SK-N-MC (cell line): ENCODE measurements at regions not wholly inside any gene's neighbourhood (a gene's known extent, or its start where the extent isn't known, plus 50 kb on each side); places are given as distances from the start of the nearest gene placed in this dataset.
"Not testable (repeated sequence)": the region's sequence is repeated elsewhere in the genome, so short reads cannot be mapped to it uniquely, and the experiment has no call there.

Experiments used
- DNase-seq: peaks from one replicate; pipeline ENCODE4 v3.0.0-alpha.2; 2011; ENCODE audit warnings: low read depth, low spot score
- H3K27ac ChIP-seq: fragments of 200-600 bp; sonication (generic); 2 replicates; pipeline ENCODE4 v1.5.1; 2016; ENCODE audit warnings: mixed run types
- H3K36me3 ChIP-seq: fragments of 200-600 bp; sonication (generic); 2 replicates; pipeline ENCODE4 v1.6.1; 2017; ENCODE audit warnings: antibody characterized with exemption, low read length, mixed read lengths; ENCODE audit not compliant: insufficient read depth
- H3K4me3 ChIP-seq: fragments of 200-600 bp; sonication (generic); 2 replicates; pipeline ENCODE4 v1.5.1; 2016
- H3K9ac ChIP-seq: fragments of 200-600 bp; sonication (generic); 2 replicates; pipeline ENCODE4 v1.8.0; 2017; ENCODE audit warnings: mixed run types, mixed read lengths; ENCODE audit not compliant: insufficient read length
- H3K9me3 ChIP-seq: fragments of 200-600 bp; sonication (generic); 2 replicates; pipeline ENCODE4 v1.6.1; 2017; ENCODE audit warnings: low read depth, mild to moderate bottlenecking, antibody characterized with exemption, low read length, moderate library complexity, mixed read lengths
- EZH2 ChIP-seq: fragments of 200-600 bp; sonication (generic); IDR thresholded peaks from one replicate; pipeline ENCODE4 v1.6.1; 2017; ENCODE audit warnings: antibody characterized with exemption
- FOXP2 ChIP-seq: optimal IDR thresholded peaks from 2 replicates; pipeline ENCODE3; 2011; ENCODE audit warnings: mild to moderate bottlenecking, moderate library complexity; ENCODE audit not compliant: insufficient read depth; ENCODE audit errors: extremely low read length, control extremely low read depth
- POLR2AphosphoS5 ChIP-seq: IDR thresholded peaks from 2 replicates; pipeline ENCODE4 v1.6.1; 2012; ENCODE audit warnings: mild to moderate bottlenecking, low read depth, low read length, borderline replicate concordance

- Histone ChIP-seq H3K36me3 (no peaks in the 10 kb centered on the region), H3K9me3 (no peaks in the 10 kb centered on the region), H3K27ac (no peak overlapping the region), H3K9ac (no peak overlapping the region), H3K4me3 (no peak overlapping the region)
- no peak for DNase-seq
- TF ChIP-seq POLR2AphosphoS5 (no peak), FOXP2 (no peak), EZH2 (no peak)
These were observed 294.3 kb upstream of the KIAA1217 start for GRCh38 chr10:23914641-23915040.

GRCh38 chr10:23917251-23917840, 291.6 kb upstream of the KIAA1217 start:
- Histone ChIP-seq H3K9ac (no peak overlapping the region), H3K27ac (no peak overlapping the region), H3K4me3 (no peak overlapping the region), H3K9me3 (no peaks in the 10 kb centered on the region), H3K36me3 (no peaks in the 10 kb centered on the region)
- TF ChIP-seq POLR2AphosphoS5 (no peak), FOXP2 (no peak), EZH2 (no peak)
- no peak for DNase-seq

- H3K36me3 ChIP-seq = no peaks in the 10 kb centered on the region
- H3K4me3 ChIP-seq = no peak overlapping the region
- H3K9me3 ChIP-seq = no peaks in the 10 kb centered on the region
- no peak overlapping the region for H3K27ac ChIP-seq
- no peak for DNase-seq
- no peak overlapping the region for H3K9ac ChIP-seq
- TF ChIP-seq FOXP2 (no peak), EZH2 (no peak), POLR2AphosphoS5 (no peak)
These were observed 290.7 kb upstream of the KIAA1217 start for GRCh38 chr10:23918090-23918723.

GRCh38 chr10:23918839-23919238, 290.1 kb upstream of the KIAA1217 start:
- Histone ChIP-seq H3K4me3 (no peak overlapping the region), H3K36me3 (no peaks in the 10 kb centered on the region), H3K9me3 (no peaks in the 10 kb centered on the region), H3K9ac (no peak overlapping the region), H3K27ac (no peak overlapping the region)
- no peak for DNase-seq
- TF ChIP-seq EZH2 (no peak), FOXP2 (no peak), POLR2AphosphoS5 (no peak)

GRCh38 chr10:23927576-23928325, 281.2 kb upstream of the KIAA1217 start:
- no peaks in the 10 kb centered on the region for H3K36me3 ChIP-seq
- no peak overlapping the region for H3K27ac ChIP-seq
- DNase-seq = no peak
- TF ChIP-seq FOXP2 = no peak
- TF ChIP-seq EZH2 = no peak
- no peak for TF ChIP-seq POLR2AphosphoS5
- no peaks in the 10 kb centered on the region for H3K9me3 ChIP-seq
- H3K4me3 ChIP-seq = no peak overlapping the region
- no peak overlapping the region for H3K9ac ChIP-seq

- H3K9ac ChIP-seq, DNase-seq, H3K27ac ChIP-seq, H3K36me3 ChIP-seq, H3K9me3 ChIP-seq, H3K4me3 ChIP-seq: not testable (repeated sequence)
These were observed 274.9 kb upstream of the KIAA1217 start for GRCh38 chr10:23934023-23934422.

GRCh38 chr10:23945845-23946244, 263.1 kb upstream of the KIAA1217 start:
- H3K9me3 ChIP-seq = no peaks in the 10 kb centered on the region
- no peak overlapping the region for H3K27ac ChIP-seq
- TF ChIP-seq EZH2 (no peak), POLR2AphosphoS5 (no peak), FOXP2 (no peak)
- no peak overlapping the region for H3K4me3 ChIP-seq
- DNase-seq = no peak
- no peaks in the 10 kb centered on the region for H3K36me3 ChIP-seq
- H3K9ac ChIP-seq = no peak overlapping the region

GRCh38 chr10:23951841-23952240, 257.1 kb upstream of the KIAA1217 start:
- H3K9ac ChIP-seq = no peak overlapping the region
- no peaks in the 10 kb centered on the region for H3K9me3 ChIP-seq
- H3K27ac ChIP-seq = no peak overlapping the region
- H3K4me3 ChIP-seq = no peak overlapping the region
- no peaks in the 10 kb centered on the region for H3K36me3 ChIP-seq
- no peak for DNase-seq
- TF ChIP-seq FOXP2 (no peak), POLR2AphosphoS5 (no peak), EZH2 (no peak)
